ACC112 (cell line): ENCODE measurements at regions not wholly inside any gene's neighbourhood (a gene's known extent, or its start where the extent isn't known, plus 50 kb on each side); places are given as distances from the start of the nearest gene placed in this dataset.
"Not testable (repeated sequence)": the region's sequence is repeated elsewhere in the genome, so short reads cannot be mapped to it uniquely, and the experiment has no call there.

Source experiments
- H2AFZ ChIP-seq: fragments of 200-600 bp; sonication (generic); one replicate; pipeline ENCODE4 v1.6.0; 2017; ENCODE audit warnings: antibody characterized with exemption, low read length; ENCODE audit not compliant: unreplicated experiment
- H3K27ac ChIP-seq: fragments of 200-600 bp; sonication (generic); 2 replicates; pipeline ENCODE4 v1.5.1; 2014; ENCODE audit warnings: low read depth, mild to moderate bottlenecking, antibody characterized with exemption, low read length, moderate library complexity
- H3K27me3 ChIP-seq: fragments of 200-600 bp; sonication (generic); 2 replicates; pipeline ENCODE4 v1.6.1; 2014; ENCODE audit warnings: mild to moderate bottlenecking, antibody characterized with exemption, low read length, moderate library complexity, mixed read lengths; ENCODE audit not compliant: insufficient read depth
- H3K36me3 ChIP-seq: fragments of 200-600 bp; sonication (generic); 2 replicates; pipeline ENCODE4 v1.6.1; 2016; ENCODE audit warnings: mild to moderate bottlenecking, antibody characterized with exemption, low read length, moderate library complexity, mixed read lengths; ENCODE audit not compliant: insufficient read depth
- H3K4me1 ChIP-seq: fragments of 200-600 bp; sonication (generic); one replicate; pipeline ENCODE4 v1.6.1; 2016; ENCODE audit warnings: low read length, mixed read lengths; ENCODE audit not compliant: insufficient read depth, unreplicated experiment, control insufficient read depth
- H3K4me3 ChIP-seq: fragments of 200-600 bp; sonication (generic); 2 replicates; pipeline ENCODE4 v1.5.1; 2014; ENCODE audit warnings: mild to moderate bottlenecking, low read depth, low read length
- H3K79me2 ChIP-seq: fragments of 200-600 bp; sonication (generic); one replicate; pipeline ENCODE4 v1.6.0; 2016; ENCODE audit warnings: low read length; ENCODE audit not compliant: control insufficient read depth, unreplicated experiment, insufficient read depth

- Histone ChIP-seq H3K4me3 (no peak overlapping the region), H3K27ac (no peak overlapping the region), H3K4me1 (peaks cover 39% of the 10 kb centered on the region), H3K79me2 (no peaks in the 10 kb centered on the region), H3K27me3 (no peaks in the 10 kb centered on the region), H3K36me3 (no peaks in the 10 kb centered on the region), H2AFZ (no peak overlapping the region)
Measured at GRCh38 chr1:222893255-222893654, 78.4 kb downstream of the DISP1 start.

DNA sequence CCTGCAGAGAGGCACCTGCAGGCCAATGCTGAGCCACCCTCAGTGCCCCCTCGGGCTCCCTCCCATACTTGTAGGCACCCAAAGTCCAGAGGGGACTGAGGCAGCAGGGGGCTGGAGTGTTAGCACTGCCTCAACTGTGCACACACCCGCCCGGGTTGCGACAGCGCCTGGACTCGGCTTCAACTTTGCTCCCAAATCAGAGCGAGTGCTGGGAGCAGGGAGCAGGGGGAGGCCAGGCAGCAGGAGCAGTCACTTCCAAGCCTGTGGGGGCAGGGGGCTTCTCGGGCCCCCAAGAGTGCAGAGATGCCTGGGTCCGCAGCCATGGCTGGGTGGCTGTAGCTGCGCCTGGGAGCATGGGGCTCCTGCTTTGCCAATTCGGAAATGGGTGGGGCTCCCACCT, 79.5 kb downstream of the DISP1 start:
- no peak overlapping the region for H3K4me3 ChIP-seq

DNA sequence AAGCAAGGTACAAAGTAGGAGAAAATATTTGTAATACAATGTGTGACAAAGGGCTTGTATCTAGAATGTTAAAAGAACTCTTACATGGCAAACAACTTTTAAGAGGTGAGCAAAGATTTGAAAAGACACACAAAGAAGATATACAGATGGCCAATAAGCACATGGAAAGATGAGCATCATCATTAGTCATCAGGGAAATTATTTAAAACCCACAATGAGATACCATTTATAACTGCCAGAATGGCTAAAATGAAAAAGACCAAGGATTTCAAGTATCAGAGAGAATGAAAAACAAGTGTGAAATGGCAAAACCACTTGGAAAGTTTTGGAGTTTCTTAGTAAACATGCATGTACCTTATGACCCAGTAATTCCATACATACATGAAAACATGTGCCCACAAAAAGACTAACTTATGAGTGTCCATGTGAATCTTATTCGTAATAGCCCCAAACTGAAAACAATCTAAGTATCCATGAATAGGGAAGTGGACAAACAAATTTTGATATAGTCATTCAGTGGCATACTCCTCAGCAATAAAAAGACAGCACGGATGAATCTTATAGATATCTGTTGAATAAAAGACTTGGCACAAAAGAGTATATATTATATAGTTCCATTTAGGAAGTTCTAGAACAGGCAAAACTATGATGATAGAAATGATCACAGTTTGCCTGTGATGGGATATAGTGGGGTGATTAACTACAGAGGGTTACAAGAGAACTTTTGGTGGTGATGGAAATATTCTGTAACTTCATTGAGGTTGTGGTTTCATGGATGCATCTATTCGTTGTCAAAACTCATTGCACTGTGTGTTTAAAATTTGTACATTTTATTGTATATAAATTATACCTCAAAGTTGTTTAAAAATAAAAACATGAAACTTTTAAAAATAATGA, 82.0 kb downstream of the DISP1 start:
- Histone ChIP-seq H3K4me3 (peak overlapping the region; percentile 79), H3K79me2 (no peaks in the 10 kb centered on the region), H3K36me3 (no peaks in the 10 kb centered on the region), H3K27me3 (no peaks in the 10 kb centered on the region), H3K4me1 (peaks cover 27% of the 10 kb centered on the region), H2AFZ (peak overlapping the region; percentile 6), H3K27ac (peak overlapping the region; percentile 70)

More for the DNA sequence above, 79.5 kb downstream of the DISP1 start:
- H3K27me3 ChIP-seq = no peaks in the 10 kb centered on the region
- H3K4me1 ChIP-seq = peaks cover 41% of the 10 kb centered on the region
- H3K27ac ChIP-seq = no peak overlapping the region
- no peak overlapping the region for H2AFZ ChIP-seq
- H3K79me2 ChIP-seq = no peaks in the 10 kb centered on the region
- H3K36me3 ChIP-seq = no peaks in the 10 kb centered on the region

DNA sequence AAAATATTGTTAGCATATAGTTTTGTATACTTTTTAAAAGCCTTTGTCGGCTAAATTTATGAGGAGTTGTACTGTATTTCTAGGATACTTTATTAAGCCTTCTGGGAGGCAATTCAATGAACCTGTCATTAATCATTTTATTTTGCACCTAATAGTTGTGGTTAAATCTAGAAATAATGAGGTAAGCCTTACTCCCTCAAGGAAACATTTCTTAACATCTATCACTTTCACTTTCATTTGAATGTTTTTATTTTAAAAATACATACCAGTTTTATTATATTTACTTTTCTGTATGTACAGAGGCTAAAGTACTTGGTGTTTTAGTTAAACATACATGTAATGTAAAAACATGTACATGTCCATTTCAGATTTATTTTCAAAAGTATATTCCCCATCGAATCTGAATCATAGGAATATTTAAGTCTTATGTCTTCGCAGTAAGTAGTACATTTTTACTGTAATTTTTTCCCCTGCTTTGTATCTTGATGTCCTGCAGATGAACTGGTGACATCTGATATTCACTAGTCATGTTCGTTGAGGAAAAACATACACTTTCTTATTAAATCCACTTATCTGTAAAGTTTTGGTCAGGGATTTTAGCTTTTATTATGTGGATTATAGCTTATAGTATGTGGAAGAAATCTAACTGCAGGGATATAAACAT, 82.8 kb downstream of the DISP1 start:
- H2AFZ ChIP-seq = peak overlapping the region; percentile 66
- no peaks in the 10 kb centered on the region for H3K79me2 ChIP-seq
- peak overlapping the region; percentile 70 for H3K27ac ChIP-seq
- peak overlapping the region; percentile 79 for H3K4me3 ChIP-seq
- H3K36me3 ChIP-seq = no peaks in the 10 kb centered on the region
- peaks cover 19% of the 10 kb centered on the region for H3K4me1 ChIP-seq
- H3K27me3 ChIP-seq = no peaks in the 10 kb centered on the region

DNA sequence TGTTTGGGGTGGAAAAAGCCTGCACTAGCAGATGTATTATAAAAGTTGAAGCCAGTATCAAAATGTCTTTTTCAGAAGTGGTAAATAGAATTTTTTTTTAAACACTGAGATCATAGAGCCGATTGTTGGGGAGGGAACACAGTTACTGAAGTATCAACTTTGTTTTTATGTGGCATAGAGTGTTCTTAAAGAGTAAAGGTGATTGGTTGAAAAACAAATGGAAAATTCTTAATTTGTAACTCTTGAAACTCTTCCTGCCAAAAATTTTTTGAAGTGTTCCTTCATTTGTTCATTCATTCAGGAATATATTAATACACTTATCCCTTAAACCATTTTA, 83.3 kb downstream of the DISP1 start:
- Histone ChIP-seq H3K79me2 (no peaks in the 10 kb centered on the region), H2AFZ (peak overlapping the region; percentile 66), H3K27ac (peak overlapping the region; percentile 70)

GRCh38 chr1:222899471-222899870, 84.6 kb downstream of the DISP1 start:
- Histone ChIP-seq H3K4me1 (peaks cover 18% of the 10 kb centered on the region), H3K79me2 (no peaks in the 10 kb centered on the region), H3K27ac (no peak overlapping the region), H3K27me3 (no peaks in the 10 kb centered on the region), H2AFZ (no peak overlapping the region), H3K4me3 (no peak overlapping the region), H3K36me3 (no peaks in the 10 kb centered on the region)

More for the DNA sequence above, 83.3 kb downstream of the DISP1 start:
- Histone ChIP-seq H3K36me3 (no peaks in the 10 kb centered on the region), H3K27me3 (no peaks in the 10 kb centered on the region), H3K4me1 (peaks cover 18% of the 10 kb centered on the region), H3K4me3 (peak overlapping the region; percentile 79)

- H3K4me1 ChIP-seq = peaks cover 3% of the 10 kb centered on the region
- no peak overlapping the region for H2AFZ ChIP-seq
- H3K79me2 ChIP-seq = no peaks in the 10 kb centered on the region
- H3K27ac ChIP-seq = no peak overlapping the region
- H3K36me3 ChIP-seq = no peaks in the 10 kb centered on the region
- H3K4me3 ChIP-seq = no peak overlapping the region
- no peaks in the 10 kb centered on the region for H3K27me3 ChIP-seq
Measured at GRCh38 chr1:222904451-222904850, 89.6 kb downstream of the DISP1 start.

GRCh38 chr1:222905151-222905550, 90.3 kb downstream of the DISP1 start:
- Histone ChIP-seq H3K79me2 (no peaks in the 10 kb centered on the region), H3K36me3 (no peaks in the 10 kb centered on the region), H2AFZ (no peak overlapping the region), H3K27ac (no peak overlapping the region), H3K27me3 (no peaks in the 10 kb centered on the region), H3K4me3 (no peak overlapping the region), H3K4me1 (peaks cover 10% of the 10 kb centered on the region)

GRCh38 chr1:222906271-222906739, 91.5 kb downstream of the DISP1 start:
- H3K4me3 ChIP-seq, H2AFZ ChIP-seq, H3K27me3 ChIP-seq, H3K36me3 ChIP-seq, H3K79me2 ChIP-seq, H3K27ac ChIP-seq: not testable (repeated sequence)
- H3K4me1 ChIP-seq = peaks cover 22% of the 10 kb centered on the region

- Histone ChIP-seq H3K4me3 (no peak overlapping the region), H2AFZ (peak overlapping the region; percentile 68), H3K27me3 (no peaks in the 10 kb centered on the region), H3K4me1 (peaks cover 43% of the 10 kb centered on the region), H3K27ac (peak overlapping the region; percentile 56), H3K79me2 (no peaks in the 10 kb centered on the region), H3K36me3 (no peaks in the 10 kb centered on the region)
Measured at GRCh38 chr1:222909586-222909985, 94.7 kb downstream of the DISP1 start.

GRCh38 chr1:222910699-222911098, 95.9 kb downstream of the DISP1 start:
- no peaks in the 10 kb centered on the region for H3K27me3 ChIP-seq
- peaks cover 54% of the 10 kb centered on the region for H3K4me1 ChIP-seq
- no peaks in the 10 kb centered on the region for H3K79me2 ChIP-seq
- H3K27ac ChIP-seq = peak overlapping the region; percentile 39
- no peaks in the 10 kb centered on the region for H3K36me3 ChIP-seq
- H2AFZ ChIP-seq = no peak overlapping the region
- no peak overlapping the region for H3K4me3 ChIP-seq
